Stomach (tissue), 4 donors: ENCODE measurements at regions not wholly inside any gene's neighbourhood (a gene's known extent, or its start where the extent isn't known, plus 50 kb on each side); places are given as distances from the start of the nearest gene placed in this dataset.

Experiments
- EP300 ChIP-seq: sonication (generic); formaldehyde crosslinking; IDR thresholded peaks from one replicate; pipeline ENCODE4 v1.6.1; 2017; ENCODE audit warnings: antibody characterized with exemption
- POLR2A ChIP-seq, 4 donors: fragments of 450-650 bp; IDR thresholded peaks; one replicate each; pipeline ENCODE4 v1.6.1; 2016; ENCODE audit warnings: antibody characterized with exemption in 4 of 4, control low read depth in 2 of 4, mild to moderate bottlenecking in 1 of 4, moderate library complexity in 1 of 4
- POLR2AphosphoS5 ChIP-seq, 3 donors: sonication (generic); formaldehyde crosslinking; IDR thresholded peaks; one replicate each; pipeline ENCODE4 v1.6.1; 2016; ENCODE audit warnings: antibody characterized with exemption in 3 of 3
- TF ChIP-seq, protein P1 (sequence below), 7 experiments: fragments of 450-650 bp in 4 of 7; fragments of 200-600 bp in 3 of 7; sonication (generic) in 3 of 7; IDR thresholded peaks; one replicate each; pipeline ENCODE4 v1.5.1; 2016 to 2019; ENCODE audit warnings: antibody characterized with exemption in 7 of 7, control low read depth in 2 of 7, mild to moderate bottlenecking in 1 of 7

GRCh38 chr5:99940540-99940939, 594.6 kb upstream of the FAM174A start:
- TF ChIP-seq EP300 = no peak
- TF ChIP-seq, protein P1, sequence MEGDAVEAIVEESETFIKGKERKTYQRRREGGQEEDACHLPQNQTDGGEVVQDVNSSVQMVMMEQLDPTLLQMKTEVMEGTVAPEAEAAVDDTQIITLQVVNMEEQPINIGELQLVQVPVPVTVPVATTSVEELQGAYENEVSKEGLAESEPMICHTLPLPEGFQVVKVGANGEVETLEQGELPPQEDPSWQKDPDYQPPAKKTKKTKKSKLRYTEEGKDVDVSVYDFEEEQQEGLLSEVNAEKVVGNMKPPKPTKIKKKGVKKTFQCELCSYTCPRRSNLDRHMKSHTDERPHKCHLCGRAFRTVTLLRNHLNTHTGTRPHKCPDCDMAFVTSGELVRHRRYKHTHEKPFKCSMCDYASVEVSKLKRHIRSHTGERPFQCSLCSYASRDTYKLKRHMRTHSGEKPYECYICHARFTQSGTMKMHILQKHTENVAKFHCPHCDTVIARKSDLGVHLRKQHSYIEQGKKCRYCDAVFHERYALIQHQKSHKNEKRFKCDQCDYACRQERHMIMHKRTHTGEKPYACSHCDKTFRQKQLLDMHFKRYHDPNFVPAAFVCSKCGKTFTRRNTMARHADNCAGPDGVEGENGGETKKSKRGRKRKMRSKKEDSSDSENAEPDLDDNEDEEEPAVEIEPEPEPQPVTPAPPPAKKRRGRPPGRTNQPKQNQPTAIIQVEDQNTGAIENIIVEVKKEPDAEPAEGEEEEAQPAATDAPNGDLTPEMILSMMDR (IDR thresholded peaks at IDR 0.05) = no peak
- no peak for TF ChIP-seq POLR2A (IDR thresholded peaks at IDR 0.05)
- TF ChIP-seq POLR2AphosphoS5 (IDR thresholded peaks at IDR 0.05) = no peak
